ENCODE measurements at regions not wholly inside any gene's neighbourhood (a gene's known extent, or its start where the extent isn't known, plus 50 kb on each side); places are given as distances from the start of the nearest gene placed in this dataset.

DNA sequence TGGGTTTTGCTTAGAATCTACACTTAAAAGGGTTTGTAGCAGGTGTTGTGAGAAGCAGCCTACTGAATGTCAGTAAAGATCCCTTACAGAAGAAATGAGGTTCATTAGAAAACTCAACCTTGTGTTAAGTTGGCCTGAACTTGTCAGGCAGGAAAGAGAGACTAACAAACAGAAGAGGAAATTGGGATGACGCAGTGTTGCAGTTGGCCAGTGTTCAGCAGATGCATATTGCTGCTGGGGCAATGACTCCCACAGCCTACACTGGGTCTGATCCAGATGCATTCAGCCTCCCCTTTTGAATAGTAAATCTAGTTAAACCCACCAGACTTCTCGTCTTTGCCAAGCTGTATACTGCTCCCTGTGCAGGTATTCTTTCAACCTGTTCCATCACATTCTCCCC lies 409.4 kb downstream of the UBE2NL start:
- H3K4me1 ChIP-seq = no peaks in the 10 kb centered on the region
- no peaks in the 10 kb centered on the region for H3K36me3 ChIP-seq (ENCODE audit: insufficient read depth in 1 of 2, low read depth in 1 of 2)
- 64 to 72% (median 71%) methylated on average over 2 of the region's 2 CpGs for WGBS, 3 donors
- TF ChIP-seq, protein P1, sequence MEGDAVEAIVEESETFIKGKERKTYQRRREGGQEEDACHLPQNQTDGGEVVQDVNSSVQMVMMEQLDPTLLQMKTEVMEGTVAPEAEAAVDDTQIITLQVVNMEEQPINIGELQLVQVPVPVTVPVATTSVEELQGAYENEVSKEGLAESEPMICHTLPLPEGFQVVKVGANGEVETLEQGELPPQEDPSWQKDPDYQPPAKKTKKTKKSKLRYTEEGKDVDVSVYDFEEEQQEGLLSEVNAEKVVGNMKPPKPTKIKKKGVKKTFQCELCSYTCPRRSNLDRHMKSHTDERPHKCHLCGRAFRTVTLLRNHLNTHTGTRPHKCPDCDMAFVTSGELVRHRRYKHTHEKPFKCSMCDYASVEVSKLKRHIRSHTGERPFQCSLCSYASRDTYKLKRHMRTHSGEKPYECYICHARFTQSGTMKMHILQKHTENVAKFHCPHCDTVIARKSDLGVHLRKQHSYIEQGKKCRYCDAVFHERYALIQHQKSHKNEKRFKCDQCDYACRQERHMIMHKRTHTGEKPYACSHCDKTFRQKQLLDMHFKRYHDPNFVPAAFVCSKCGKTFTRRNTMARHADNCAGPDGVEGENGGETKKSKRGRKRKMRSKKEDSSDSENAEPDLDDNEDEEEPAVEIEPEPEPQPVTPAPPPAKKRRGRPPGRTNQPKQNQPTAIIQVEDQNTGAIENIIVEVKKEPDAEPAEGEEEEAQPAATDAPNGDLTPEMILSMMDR (IDR thresholded peaks at IDR 0.05) = no peak
- no peaks in the 10 kb centered on the region for H3K9me3 ChIP-seq
- no peak overlapping the region for H3K27ac ChIP-seq
- DNase-seq = no peak
- H3K4me3 ChIP-seq = no peak overlapping the region
- ATAC-seq = no peak
- no peaks in the 10 kb centered on the region for H3K27me3 ChIP-seq (ENCODE audit: insufficient read depth in 3 of 3, low read length in 2 of 3)
- intact Hi-C loops (cut with DNase I) = no loop called here

DNA sequence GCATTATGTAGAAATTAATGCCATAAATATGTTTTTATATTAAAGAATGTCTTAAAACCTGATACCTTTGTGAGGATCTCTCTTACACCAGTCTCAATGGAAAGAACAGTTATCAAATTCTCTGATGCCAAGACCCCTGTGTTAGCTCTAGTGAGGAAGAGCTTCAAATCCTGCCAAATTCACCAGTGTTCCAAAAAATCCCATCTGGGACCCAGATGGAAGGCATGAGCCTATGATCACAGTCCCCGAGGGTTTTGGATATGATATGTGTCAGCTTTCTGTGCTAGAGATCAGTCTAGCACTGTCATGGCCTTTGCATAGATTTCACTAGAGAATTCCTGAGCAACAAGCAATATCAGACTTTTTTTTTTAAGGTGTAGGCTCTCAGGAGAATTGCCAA lies 412.1 kb downstream of the UBE2NL start:
- Histone ChIP-seq H3K9me3 (no peaks in the 10 kb centered on the region), H3K27me3 (ENCODE audit: insufficient read depth in 3 of 3, low read length in 2 of 3) (no peaks in the 10 kb centered on the region), H3K27ac (no peak overlapping the region), H3K4me3 (no peak overlapping the region), H3K36me3 (ENCODE audit: insufficient read depth in 1 of 2, low read depth in 1 of 2) (no peaks in the 10 kb centered on the region), H3K4me1 (no peaks in the 10 kb centered on the region)
- intact Hi-C loops (cut with DNase I) = no loop called here
- 74 to 80% (median 79%) methylated on average over 1 of the region's 1 CpG for WGBS, 3 donors
- ATAC-seq (no peak), DNase-seq (no peak)
- TF ChIP-seq, protein P1 (IDR thresholded peaks at IDR 0.05) = no peak

DNA sequence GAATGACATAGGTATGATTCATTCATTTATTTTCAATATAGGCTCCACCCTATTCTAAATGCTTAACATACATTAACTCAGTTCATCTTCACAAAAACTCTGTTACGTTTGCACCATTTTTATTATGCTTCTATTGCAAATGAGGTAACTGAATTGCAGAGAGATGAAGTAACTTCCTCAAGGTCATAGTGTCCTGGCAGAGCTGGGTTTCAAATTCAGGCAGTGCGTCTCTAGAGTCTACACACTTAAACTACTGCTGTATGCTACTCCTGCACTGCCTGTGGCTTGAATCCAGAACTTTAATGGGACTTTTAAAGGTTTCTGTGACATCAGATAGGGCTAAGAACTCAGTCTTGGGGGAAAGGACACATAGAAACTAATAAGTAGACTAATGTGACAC lies 413.4 kb downstream of the UBE2NL start:
- H3K4me1 ChIP-seq = no peaks in the 10 kb centered on the region
- no peaks in the 10 kb centered on the region for H3K27me3 ChIP-seq (ENCODE audit: insufficient read depth in 3 of 3, low read length in 2 of 3)
- TF ChIP-seq, protein P1 (IDR thresholded peaks at IDR 0.05) = no peak
- no peaks in the 10 kb centered on the region for H3K36me3 ChIP-seq (ENCODE audit: insufficient read depth in 1 of 2, low read depth in 1 of 2)
- H3K27ac ChIP-seq = no peak overlapping the region
- 47 to 65% (median 57%) methylated on average over 2 of the region's 2 CpGs for WGBS, 3 donors
- DNase-seq (no peak), ATAC-seq (no peak)
- intact Hi-C loops (cut with DNase I) = no loop called here
- no peak overlapping the region for H3K4me3 ChIP-seq
- H3K9me3 ChIP-seq = no peaks in the 10 kb centered on the region

DNA sequence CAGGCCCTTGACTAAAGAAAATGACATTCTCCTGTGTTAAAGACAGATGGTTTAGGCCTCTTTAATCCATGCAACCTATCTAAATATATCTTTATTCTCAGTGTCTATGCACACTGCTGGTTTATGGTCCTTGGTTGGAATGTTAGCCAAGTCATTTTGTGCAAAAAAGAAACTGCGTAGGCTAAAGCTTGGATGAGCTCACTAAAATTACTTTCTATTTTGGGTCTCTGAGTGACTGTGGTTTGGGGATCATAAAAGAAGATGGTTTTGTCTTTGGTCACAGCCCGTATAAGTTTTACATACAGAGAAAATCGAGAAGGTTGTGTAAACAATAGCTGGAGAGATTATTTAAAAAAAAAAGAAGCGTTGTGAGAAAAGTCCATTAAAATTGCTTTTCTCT lies 443.6 kb downstream of the UBE2NL start:
- Histone ChIP-seq H3K27ac (no peak overlapping the region), H3K4me3 (no peak overlapping the region), H3K9me3 (no peaks in the 10 kb centered on the region), H3K36me3 (ENCODE audit: insufficient read depth in 1 of 2, low read depth in 1 of 2) (no peaks in the 10 kb centered on the region), H3K27me3 (ENCODE audit: insufficient read depth in 3 of 3, low read length in 2 of 3) (no peaks in the 10 kb centered on the region), H3K4me1 (no peaks in the 10 kb centered on the region)
- ATAC-seq (no peak), DNase-seq (no peak)
- 52 to 60% (median 54%) methylated on average over 4 of the region's 4 CpGs for WGBS, 3 donors
- TF ChIP-seq, protein P1 (IDR thresholded peaks at IDR 0.05) = no peak
- intact Hi-C loops (cut with DNase I) = no loop called here

DNA sequence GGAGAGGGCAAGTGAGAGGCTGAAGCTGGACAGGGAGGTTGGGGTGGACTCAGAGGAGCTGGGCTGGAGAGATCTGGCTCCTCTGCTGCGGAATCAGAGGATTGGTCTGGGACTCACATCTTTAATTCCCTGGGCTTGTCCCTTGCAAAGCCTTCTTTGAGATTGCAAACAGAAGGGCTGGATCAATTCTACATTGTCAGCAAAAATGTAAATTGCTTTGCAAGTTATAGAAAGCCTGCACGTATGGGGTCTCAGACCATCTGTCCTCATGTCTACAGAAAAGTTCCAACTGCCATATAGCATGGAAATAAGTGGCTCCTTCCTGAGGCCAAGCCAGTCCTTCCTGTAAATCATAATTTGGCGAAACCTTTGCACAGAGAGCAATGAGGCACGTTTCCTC lies 449.6 kb downstream of the UBE2NL start:
- Histone ChIP-seq H3K4me3 (no peak overlapping the region), H3K4me1 (no peaks in the 10 kb centered on the region), H3K9me3 (no peaks in the 10 kb centered on the region), H3K36me3 (ENCODE audit: insufficient read depth in 1 of 2, low read depth in 1 of 2) (no peaks in the 10 kb centered on the region), H3K27ac (no peak overlapping the region), H3K27me3 (ENCODE audit: insufficient read depth in 3 of 3, low read length in 2 of 3) (no peaks in the 10 kb centered on the region)
- no peak for DNase-seq
- TF ChIP-seq, protein P1 (IDR thresholded peaks at IDR 0.05) = no peak
- intact Hi-C loops (cut with DNase I) = no loop called here
- ATAC-seq = no peak
- 68 to 78% (median 69%) methylated on average over 4 of the region's 4 CpGs for WGBS, 3 donors

Measured in psoas muscle (tissue), 7 donors.